ENCODE measurements at regions not wholly inside any gene's neighbourhood (a gene's known extent, or its start where the extent isn't known, plus 50 kb on each side); places are given as distances from the start of the nearest gene placed in this dataset.

GRCh38 chr2:38165698-38166097 is 89.7 kb upstream of the CYP1B1 start:
- peaks cover 0 to under 1% (median 0%) of the 10 kb centered on the region in 4 donors for H3K4me1 ChIP-seq
- no peaks in the 10 kb centered on the region for H3K9me3 ChIP-seq
- H3K27me3 ChIP-seq: no peaks in the 10 kb centered on the region
- no peak overlapping the region for H3K27ac ChIP-seq
- no peak for DNase-seq
- H3K4me3 ChIP-seq: no peak overlapping the region
- H3K36me3 ChIP-seq: no peaks in the 10 kb centered on the region
- no peak for TF ChIP-seq CTCF (IDR thresholded peaks at IDR 0.05)
- intact Hi-C loops (cut with DNase I; ENCODE audit: low total_unique reads): no loop called here

- DNase-seq: no peak
- Histone ChIP-seq H3K4me3 (no peak overlapping the region), H3K36me3 (no peaks in the 10 kb centered on the region), H3K27me3 (no peaks in the 10 kb centered on the region), H3K27ac (no peak overlapping the region), H3K4me1 (peaks cover 0 to 9% (median 4%) of the 10 kb centered on the region in 4 donors), H3K9me3 (no peaks in the 10 kb centered on the region)
- intact Hi-C loops (cut with DNase I; ENCODE audit: low total_unique reads): no loop called here
- no peak for TF ChIP-seq CTCF (IDR thresholded peaks at IDR 0.05)
Observed at GRCh38 chr2:38164881-38165280, 88.9 kb upstream of the CYP1B1 start.

- DNase-seq: no peak
- no peak overlapping the region for H3K27ac ChIP-seq
- H3K36me3 ChIP-seq: no peaks in the 10 kb centered on the region
- H3K4me1 ChIP-seq: peaks cover 0 to 22% (median 14%) of the 10 kb centered on the region in 4 donors
- intact Hi-C loops (cut with DNase I; ENCODE audit: low total_unique reads): no loop called here
- H3K4me3 ChIP-seq: no peak overlapping the region
- H3K27me3 ChIP-seq: no peaks in the 10 kb centered on the region
- no peaks in the 10 kb centered on the region for H3K9me3 ChIP-seq
- no peak for TF ChIP-seq CTCF (IDR thresholded peaks at IDR 0.05)
Observed at GRCh38 chr2:38163579-38163978, 87.6 kb upstream of the CYP1B1 start.

DNA sequence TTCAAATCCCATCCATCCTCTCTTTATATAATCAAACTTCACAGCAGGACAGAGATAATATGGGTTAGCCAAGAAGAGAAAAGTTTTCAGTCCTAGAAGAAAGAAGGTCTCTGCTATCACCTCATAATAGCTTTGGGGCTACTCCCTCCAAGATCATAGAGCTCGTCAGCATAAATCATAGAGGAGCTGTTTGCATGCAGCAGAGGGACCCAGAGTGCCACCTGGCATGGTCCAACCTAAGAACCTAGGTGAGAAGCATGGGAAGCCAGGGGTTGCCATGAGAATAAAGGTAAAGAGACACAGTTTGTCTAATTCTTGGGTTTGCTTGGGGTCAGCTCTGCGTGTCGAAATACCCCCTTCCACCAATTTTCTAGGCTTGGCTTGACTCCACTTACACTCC is 87.1 kb upstream of the CYP1B1 start:
- intact Hi-C loops (cut with DNase I; ENCODE audit: low total_unique reads): no loop called here
- H3K4me1 ChIP-seq: peaks cover 0 to 28% (median 16%) of the 10 kb centered on the region in 4 donors
- H3K27ac ChIP-seq: no peak overlapping the region
- H3K27me3 ChIP-seq: no peaks in the 10 kb centered on the region
- no peak overlapping the region for H3K4me3 ChIP-seq
- TF ChIP-seq CTCF (IDR thresholded peaks at IDR 0.05): no peak
- DNase-seq: no peak
- no peaks in the 10 kb centered on the region for H3K9me3 ChIP-seq
- no peaks in the 10 kb centered on the region for H3K36me3 ChIP-seq

DNA sequence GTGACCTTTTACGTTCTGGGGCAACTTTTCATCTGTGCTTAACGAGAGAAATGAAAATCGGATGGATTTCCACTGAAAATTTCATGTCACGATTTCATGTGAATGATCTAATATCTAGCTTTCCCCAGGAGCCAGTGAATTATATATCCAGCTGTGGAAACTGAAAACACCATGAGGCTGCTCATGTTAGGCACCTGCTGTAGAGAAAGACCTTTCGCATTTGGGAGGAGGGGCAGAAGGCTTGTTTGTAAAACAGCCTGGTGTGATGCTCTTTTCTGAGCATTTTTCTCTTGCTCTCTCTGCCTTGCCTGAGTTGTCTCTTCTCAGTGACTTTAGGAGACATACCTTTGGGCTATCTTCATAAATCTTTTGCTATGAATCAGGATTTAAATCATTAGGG is 84.6 kb upstream of the CYP1B1 start:
- peak overlapping the region; percentile 46 to 58 for H3K27ac ChIP-seq
- no peaks in the 10 kb centered on the region for H3K27me3 ChIP-seq
- intact Hi-C loops (cut with DNase I; ENCODE audit: low total_unique reads): no loop called here
- no peaks in the 10 kb centered on the region for H3K9me3 ChIP-seq
- H3K4me3 ChIP-seq: no peak overlapping the region
- H3K4me1 ChIP-seq: peaks cover 0 to 32% (median 17%) of the 10 kb centered on the region in 4 donors
- no peaks in the 10 kb centered on the region for H3K36me3 ChIP-seq
- no peak for TF ChIP-seq CTCF (IDR thresholded peaks at IDR 0.05)
- no peak for DNase-seq

- Histone ChIP-seq H3K27ac (peak overlapping the region; percentile 46 to 58), H3K36me3 (no peaks in the 10 kb centered on the region), H3K4me3 (no peak overlapping the region), H3K9me3 (no peaks in the 10 kb centered on the region), H3K27me3 (no peaks in the 10 kb centered on the region), H3K4me1 (peaks cover 0 to 32% (median 17%) of the 10 kb centered on the region in 4 donors)
- TF ChIP-seq CTCF (IDR thresholded peaks at IDR 0.05): no peak
- no peak for DNase-seq
- intact Hi-C loops (cut with DNase I; ENCODE audit: low total_unique reads): no loop called here
Observed at GRCh38 chr2:38159597-38159996, 83.6 kb upstream of the CYP1B1 start.
